Esophagus muscularis mucosa (tissue), 4 donors: ENCODE measurements at regions not wholly inside any gene's neighbourhood (a gene's known extent, or its start where the extent isn't known, plus 50 kb on each side); places are given as distances from the start of the nearest gene placed in this dataset.

Source experiments
- EP300 ChIP-seq: sonication (generic); formaldehyde crosslinking; IDR thresholded peaks from one replicate; pipeline ENCODE4 v1.6.1; 2017; ENCODE audit warnings: antibody characterized with exemption
- POLR2A ChIP-seq: fragments of 450-650 bp; IDR thresholded peaks from one replicate; pipeline ENCODE4 v1.6.1; 2017; ENCODE audit warnings: antibody characterized with exemption, moderate library complexity, mild to moderate bottlenecking, low read depth
- POLR2AphosphoS5 ChIP-seq, 2 donors: sonication (generic); formaldehyde crosslinking; IDR thresholded peaks; one replicate each; pipeline ENCODE4 v1.6.1; 2017; ENCODE audit warnings: antibody characterized with exemption in 2 of 2
- TF ChIP-seq, protein P1 (sequence below), 3 experiments: fragments of 200-600 bp in 2 of 3; fragments of 450-650 bp in 1 of 3; sonication (generic) in 2 of 3; IDR thresholded peaks; one replicate each; pipeline ENCODE4 v1.5.1; 2017 to 2019; ENCODE audit warnings: antibody characterized with exemption in 3 of 3, mild to moderate bottlenecking in 2 of 3, moderate library complexity in 1 of 3

DNA sequence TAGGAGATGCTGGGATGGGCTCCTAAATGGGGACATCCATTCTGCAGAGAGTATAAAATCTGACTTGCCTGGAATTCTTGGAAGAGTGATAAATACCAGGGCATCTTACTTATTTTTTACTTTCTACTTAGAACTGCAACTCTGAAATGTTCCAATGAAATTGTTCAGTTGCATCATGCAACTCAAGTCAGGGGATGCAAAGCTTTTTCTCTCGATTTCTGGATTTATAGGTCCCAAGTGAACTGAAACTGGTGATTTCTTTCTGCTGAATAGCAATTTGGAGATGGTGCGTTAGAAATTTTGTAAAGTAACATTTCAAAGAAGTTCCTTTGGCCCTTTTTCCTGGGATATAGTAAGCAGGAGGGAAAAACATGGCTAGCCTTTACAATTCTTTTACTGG, 238.4 kb upstream of the CD180 start:
- TF ChIP-seq POLR2A: no peak
- TF ChIP-seq, protein P1, sequence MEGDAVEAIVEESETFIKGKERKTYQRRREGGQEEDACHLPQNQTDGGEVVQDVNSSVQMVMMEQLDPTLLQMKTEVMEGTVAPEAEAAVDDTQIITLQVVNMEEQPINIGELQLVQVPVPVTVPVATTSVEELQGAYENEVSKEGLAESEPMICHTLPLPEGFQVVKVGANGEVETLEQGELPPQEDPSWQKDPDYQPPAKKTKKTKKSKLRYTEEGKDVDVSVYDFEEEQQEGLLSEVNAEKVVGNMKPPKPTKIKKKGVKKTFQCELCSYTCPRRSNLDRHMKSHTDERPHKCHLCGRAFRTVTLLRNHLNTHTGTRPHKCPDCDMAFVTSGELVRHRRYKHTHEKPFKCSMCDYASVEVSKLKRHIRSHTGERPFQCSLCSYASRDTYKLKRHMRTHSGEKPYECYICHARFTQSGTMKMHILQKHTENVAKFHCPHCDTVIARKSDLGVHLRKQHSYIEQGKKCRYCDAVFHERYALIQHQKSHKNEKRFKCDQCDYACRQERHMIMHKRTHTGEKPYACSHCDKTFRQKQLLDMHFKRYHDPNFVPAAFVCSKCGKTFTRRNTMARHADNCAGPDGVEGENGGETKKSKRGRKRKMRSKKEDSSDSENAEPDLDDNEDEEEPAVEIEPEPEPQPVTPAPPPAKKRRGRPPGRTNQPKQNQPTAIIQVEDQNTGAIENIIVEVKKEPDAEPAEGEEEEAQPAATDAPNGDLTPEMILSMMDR (IDR thresholded peaks at IDR 0.05): no peak
- TF ChIP-seq EP300: no peak
- no peak for TF ChIP-seq POLR2AphosphoS5 (IDR thresholded peaks at IDR 0.05)
